ENCODE measurements at regions not wholly inside any gene's neighbourhood (a gene's known extent, or its start where the extent isn't known, plus 50 kb on each side); places are given as distances from the start of the nearest gene placed in this dataset.

DNA sequence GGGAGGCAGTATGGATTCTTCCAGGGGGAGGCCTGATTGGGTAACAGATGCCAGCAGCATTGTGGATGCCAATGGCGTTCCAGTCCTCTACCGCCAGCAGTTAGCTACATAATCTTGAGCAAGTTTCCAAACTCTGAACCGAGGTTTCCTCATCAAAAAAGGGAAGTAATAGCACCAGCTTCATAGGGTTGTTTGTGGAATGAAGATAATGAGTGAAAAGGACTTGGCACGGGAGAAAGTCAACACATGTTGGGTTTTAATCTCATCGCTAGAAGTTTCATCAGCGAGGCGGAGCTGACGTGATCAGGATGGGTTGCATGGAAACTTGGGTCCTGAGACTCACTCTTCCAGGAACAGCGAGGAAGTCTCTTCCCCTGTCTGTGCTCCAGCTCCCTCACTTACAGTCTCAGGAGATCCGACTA, 266.7 kb downstream of the SH3BP4 start (continued):
- TF ChIP-seq ZNF202 (tag by site-specific recombination; IDR thresholded peaks at IDR 0.05; ENCODE audit: borderline replicate concordance), result no peak
- no peak for TF ChIP-seq ZNF324 (tag by site-specific recombination; IDR thresholded peaks at IDR 0.05)

DNA sequence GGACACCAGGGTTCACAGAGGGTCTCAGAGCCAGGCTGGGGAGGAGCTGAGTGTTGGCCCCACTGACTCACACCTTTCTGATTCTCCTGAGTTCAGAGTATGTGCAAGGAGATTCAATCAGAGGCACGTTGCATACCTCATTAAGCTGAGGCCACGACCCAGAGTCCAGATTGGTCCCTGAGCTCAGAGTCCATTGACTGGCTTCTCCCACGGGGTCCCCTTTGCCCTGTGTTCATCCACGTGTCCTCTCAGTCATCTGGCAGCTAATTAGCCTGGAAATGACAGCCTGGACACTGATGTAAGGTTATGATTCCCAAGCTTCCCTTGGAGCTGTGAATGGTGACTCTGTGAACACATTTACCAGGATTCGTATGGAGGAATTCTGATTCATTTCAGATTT, 267.2 kb downstream of the SH3BP4 start:
- H3K4me3 ChIP-seq (ENCODE audit: low read depth, low read length), result no peak overlapping the region

DNA sequence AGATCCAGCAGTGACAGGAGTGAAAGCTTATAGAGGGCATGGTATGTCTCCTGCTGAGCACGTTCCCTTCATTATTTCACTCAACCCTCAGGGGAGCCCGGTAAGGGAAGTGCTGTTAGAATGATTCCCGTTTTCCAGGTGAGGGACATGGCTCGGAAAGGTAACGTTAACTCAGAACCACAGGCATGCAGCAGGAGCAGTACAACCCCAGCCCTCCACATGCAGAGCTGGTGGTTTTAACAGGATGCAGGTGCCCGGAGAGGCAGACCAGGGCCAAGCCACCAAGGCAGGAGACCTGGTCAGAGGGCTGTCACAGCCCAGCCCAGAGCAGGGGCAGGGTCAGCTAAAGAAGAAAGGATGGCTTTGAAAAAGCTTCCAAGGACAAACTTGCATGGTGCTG, 268.5 kb downstream of the SH3BP4 start:
- Histone ChIP-seq H3K4me1 (ENCODE audit: control insufficient read depth, insufficient read depth, low read length) (no peaks in the 10 kb centered on the region), H3K36me3 (ENCODE audit: control insufficient read depth in 2 of 2, insufficient read depth in 1 of 2, low read length in 2 of 2) (no peaks in the 10 kb centered on the region), H3K9me3 (ENCODE audit: control insufficient read depth, insufficient read depth, low read depth, low read length) (no peaks in the 10 kb centered on the region), H3K4me3 (ENCODE audit: low read depth, low read length) (no peak overlapping the region), H3K27ac (ENCODE audit: extremely low read depth, low read depth, low read length) (no peak overlapping the region)
- ChIA-PET CTCF (no interaction called here), POLR2A (no interaction called here)
- no peak for TF ChIP-seq ZNF510 (tag by site-specific recombination; IDR thresholded peaks at IDR 0.05; ENCODE audit: insufficient replicate concordance)
- no peak for TF ChIP-seq ZNF558 (tag by site-specific recombination; IDR thresholded peaks at IDR 0.05)
- TF ChIP-seq ZNF670 (tag by site-specific recombination; IDR thresholded peaks at IDR 0.05; ENCODE audit: low read depth), result no peak
- TF ChIP-seq, protein P1, sequence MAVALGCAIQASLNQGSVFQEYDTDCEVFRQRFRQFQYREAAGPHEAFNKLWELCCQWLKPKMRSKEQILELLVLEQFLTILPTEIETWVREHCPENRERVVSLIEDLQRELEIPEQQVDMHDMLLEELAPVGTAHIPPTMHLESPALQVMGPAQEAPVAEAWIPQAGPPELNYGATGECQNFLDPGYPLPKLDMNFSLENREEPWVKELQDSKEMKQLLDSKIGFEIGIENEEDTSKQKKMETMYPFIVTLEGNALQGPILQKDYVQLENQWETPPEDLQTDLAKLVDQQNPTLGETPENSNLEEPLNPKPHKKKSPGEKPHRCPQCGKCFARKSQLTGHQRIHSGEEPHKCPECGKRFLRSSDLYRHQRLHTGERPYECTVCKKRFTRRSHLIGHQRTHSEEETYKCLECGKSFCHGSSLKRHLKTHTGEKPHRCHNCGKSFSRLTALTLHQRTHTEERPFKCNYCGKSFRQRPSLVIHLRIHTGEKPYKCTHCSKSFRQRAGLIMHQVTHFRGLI (tag by site-specific recombination; IDR thresholded peaks at IDR 0.05), result no peak
- no peak for TF ChIP-seq ZNF629 (tag by site-specific recombination; IDR thresholded peaks at IDR 0.05)
- no peak for TF ChIP-seq GLIS2 (tag by site-specific recombination; IDR thresholded peaks at IDR 0.05)
- no peak for TF ChIP-seq ZNF701 (tag by site-specific recombination; IDR thresholded peaks at IDR 0.05)
- TF ChIP-seq HOXC10 (CRISPR knock-in tag; IDR thresholded peaks at IDR 0.05), result no peak
- TF ChIP-seq, protein P2, sequence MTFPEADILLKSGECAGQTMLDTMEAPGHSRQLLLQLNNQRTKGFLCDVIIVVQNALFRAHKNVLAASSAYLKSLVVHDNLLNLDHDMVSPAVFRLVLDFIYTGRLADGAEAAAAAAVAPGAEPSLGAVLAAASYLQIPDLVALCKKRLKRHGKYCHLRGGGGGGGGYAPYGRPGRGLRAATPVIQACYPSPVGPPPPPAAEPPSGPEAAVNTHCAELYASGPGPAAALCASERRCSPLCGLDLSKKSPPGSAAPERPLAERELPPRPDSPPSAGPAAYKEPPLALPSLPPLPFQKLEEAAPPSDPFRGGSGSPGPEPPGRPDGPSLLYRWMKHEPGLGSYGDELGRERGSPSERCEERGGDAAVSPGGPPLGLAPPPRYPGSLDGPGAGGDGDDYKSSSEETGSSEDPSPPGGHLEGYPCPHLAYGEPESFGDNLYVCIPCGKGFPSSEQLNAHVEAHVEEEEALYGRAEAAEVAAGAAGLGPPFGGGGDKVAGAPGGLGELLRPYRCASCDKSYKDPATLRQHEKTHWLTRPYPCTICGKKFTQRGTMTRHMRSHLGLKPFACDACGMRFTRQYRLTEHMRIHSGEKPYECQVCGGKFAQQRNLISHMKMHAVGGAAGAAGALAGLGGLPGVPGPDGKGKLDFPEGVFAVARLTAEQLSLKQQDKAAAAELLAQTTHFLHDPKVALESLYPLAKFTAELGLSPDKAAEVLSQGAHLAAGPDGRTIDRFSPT (tag by site-specific recombination; IDR thresholded peaks at IDR 0.05), result no peak
- TF ChIP-seq ZNF549 (tag by site-specific recombination; IDR thresholded peaks at IDR 0.05), result no peak
- no peak for TF ChIP-seq ZNF830 (tag by site-specific recombination; IDR thresholded peaks at IDR 0.05; ENCODE audit: low read depth)

More for the DNA sequence above, 267.2 kb downstream of the SH3BP4 start:
- H3K4me1 ChIP-seq (ENCODE audit: control insufficient read depth, insufficient read depth, low read length), result no peaks in the 10 kb centered on the region
- TF ChIP-seq ZNF677 (tag by site-specific recombination; IDR thresholded peaks at IDR 0.05), result no peak
- no peak for TF ChIP-seq ZNF670 (tag by site-specific recombination; IDR thresholded peaks at IDR 0.05; ENCODE audit: low read depth)
- no peak for TF ChIP-seq ZNF600 (tag by site-specific recombination; IDR thresholded peaks at IDR 0.05)
- no peak for TF ChIP-seq ZNF138 (tag by site-specific recombination; IDR thresholded peaks at IDR 0.05; ENCODE audit: borderline replicate concordance)
- no peak for TF ChIP-seq ZNF529 (tag by site-specific recombination; IDR thresholded peaks at IDR 0.05; ENCODE audit: insufficient replicate concordance)
- no peaks in the 10 kb centered on the region for H3K9me3 ChIP-seq (ENCODE audit: control insufficient read depth, insufficient read depth, low read depth, low read length)
- CTCF ChIA-PET, result interaction anchor here (0.6 kb wide), 1 partner anchor 581 kb away, joined by 3 read pairs; no protein-coding TSS in a partner anchor
- POLR2A ChIA-PET, result no interaction called here
- no peak overlapping the region for H3K27ac ChIP-seq (ENCODE audit: extremely low read depth, low read depth, low read length)
- H3K36me3 ChIP-seq (ENCODE audit: control insufficient read depth in 2 of 2, insufficient read depth in 1 of 2, low read length in 2 of 2), result no peaks in the 10 kb centered on the region

DNA sequence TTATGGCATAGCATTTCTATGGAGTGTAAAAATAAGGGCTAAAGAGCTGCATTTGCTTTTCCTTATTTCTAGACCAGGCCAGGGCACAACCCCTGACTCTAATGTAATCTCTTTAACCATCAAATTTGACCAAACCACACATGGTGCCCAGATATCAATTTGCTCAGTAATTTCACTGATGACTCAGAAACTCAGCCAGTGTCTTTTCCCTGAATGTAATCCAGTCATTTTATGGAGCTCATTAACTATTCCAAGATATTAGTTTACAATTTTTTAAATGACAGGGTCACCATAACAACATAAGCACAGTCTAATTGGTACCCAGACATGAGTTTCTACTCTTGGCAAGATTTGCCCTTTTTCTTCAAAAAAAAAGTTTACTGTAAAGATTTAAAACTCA, 270.8 kb upstream of the AGAP1 start:
- Histone ChIP-seq H3K4me1 (ENCODE audit: control insufficient read depth, insufficient read depth, low read length) (no peaks in the 10 kb centered on the region), H3K36me3 (ENCODE audit: control insufficient read depth in 2 of 2, insufficient read depth in 1 of 2, low read length in 2 of 2) (no peaks in the 10 kb centered on the region), H3K9me3 (ENCODE audit: control insufficient read depth, insufficient read depth, low read depth, low read length) (no peaks in the 10 kb centered on the region), H3K27ac (ENCODE audit: extremely low read depth, low read depth, low read length) (no peak overlapping the region), H3K4me3 (ENCODE audit: low read depth, low read length) (no peak overlapping the region)
- CTCF ChIA-PET, result interaction anchor here (1.1 kb wide), 1 partner anchor 89 kb away, joined by 4 read pairs; no protein-coding TSS in a partner anchor
- POLR2A ChIA-PET, result no interaction called here
- TF ChIP-seq ZNF2 (tag by site-specific recombination; IDR thresholded peaks at IDR 0.05) (no peak), ZNF529 (tag by site-specific recombination; IDR thresholded peaks at IDR 0.05; ENCODE audit: insufficient replicate concordance) (no peak), KLF1 (tag by site-specific recombination; IDR thresholded peaks at IDR 0.05) (no peak), ZNF514 (tag by site-specific recombination; IDR thresholded peaks at IDR 0.05) (no peak), ZNF670 (tag by site-specific recombination; IDR thresholded peaks at IDR 0.05; ENCODE audit: low read depth) (no peak), SP3 (tag by site-specific recombination; IDR thresholded peaks at IDR 0.05) (no peak), ZFP41 (tag by site-specific recombination; IDR thresholded peaks at IDR 0.05; ENCODE audit: borderline replicate concordance) (no peak), ZNF24 (tag by site-specific recombination; IDR thresholded peaks at IDR 0.05) (no peak), ZNF837 (tag by site-specific recombination; IDR thresholded peaks at IDR 0.05) (no peak), ZNF175 (tag by site-specific recombination; IDR thresholded peaks at IDR 0.05) (no peak)
- TF ChIP-seq, protein P3, sequence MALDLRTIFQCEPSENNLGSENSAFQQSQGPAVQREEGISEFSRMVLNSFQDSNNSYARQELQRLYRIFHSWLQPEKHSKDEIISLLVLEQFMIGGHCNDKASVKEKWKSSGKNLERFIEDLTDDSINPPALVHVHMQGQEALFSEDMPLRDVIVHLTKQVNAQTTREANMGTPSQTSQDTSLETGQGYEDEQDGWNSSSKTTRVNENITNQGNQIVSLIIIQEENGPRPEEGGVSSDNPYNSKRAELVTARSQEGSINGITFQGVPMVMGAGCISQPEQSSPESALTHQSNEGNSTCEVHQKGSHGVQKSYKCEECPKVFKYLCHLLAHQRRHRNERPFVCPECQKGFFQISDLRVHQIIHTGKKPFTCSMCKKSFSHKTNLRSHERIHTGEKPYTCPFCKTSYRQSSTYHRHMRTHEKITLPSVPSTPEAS (tag by site-specific recombination; IDR thresholded peaks at IDR 0.05), result no peak

Data from HEK293 (cell line).